ENCODE measurements at regions not wholly inside any gene's neighbourhood (a gene's known extent, or its start where the extent isn't known, plus 50 kb on each side); places are given as distances from the start of the nearest gene placed in this dataset.

DNA sequence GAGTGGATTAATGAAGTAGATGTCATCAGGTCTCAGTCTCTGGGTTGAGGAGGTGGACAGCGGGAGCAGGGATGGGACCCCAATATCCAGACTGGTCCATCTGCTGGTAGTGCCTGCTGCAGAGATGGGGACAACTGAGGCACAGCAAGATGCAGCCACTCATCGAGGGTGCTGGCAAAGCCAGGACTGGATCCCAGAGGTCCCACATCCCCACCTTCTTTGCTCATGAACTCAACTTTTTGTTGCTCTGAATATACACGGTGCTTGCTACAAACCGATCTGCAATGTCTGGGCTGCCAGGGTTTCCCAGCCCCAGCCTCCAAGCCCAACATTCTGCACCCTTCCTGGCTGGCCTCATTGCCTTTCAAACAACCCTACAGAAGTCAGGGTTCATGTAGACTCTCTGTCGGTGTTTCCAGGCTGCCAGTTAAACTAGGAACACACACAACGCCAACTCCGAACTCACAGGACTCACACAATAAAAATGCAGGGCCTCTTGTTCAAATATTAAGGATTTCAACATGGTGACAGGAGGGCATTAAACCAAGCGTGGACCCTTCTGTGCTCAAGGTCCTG lies 168.2 kb downstream of the MN1 start:
- DNase-seq = no peak

DNA sequence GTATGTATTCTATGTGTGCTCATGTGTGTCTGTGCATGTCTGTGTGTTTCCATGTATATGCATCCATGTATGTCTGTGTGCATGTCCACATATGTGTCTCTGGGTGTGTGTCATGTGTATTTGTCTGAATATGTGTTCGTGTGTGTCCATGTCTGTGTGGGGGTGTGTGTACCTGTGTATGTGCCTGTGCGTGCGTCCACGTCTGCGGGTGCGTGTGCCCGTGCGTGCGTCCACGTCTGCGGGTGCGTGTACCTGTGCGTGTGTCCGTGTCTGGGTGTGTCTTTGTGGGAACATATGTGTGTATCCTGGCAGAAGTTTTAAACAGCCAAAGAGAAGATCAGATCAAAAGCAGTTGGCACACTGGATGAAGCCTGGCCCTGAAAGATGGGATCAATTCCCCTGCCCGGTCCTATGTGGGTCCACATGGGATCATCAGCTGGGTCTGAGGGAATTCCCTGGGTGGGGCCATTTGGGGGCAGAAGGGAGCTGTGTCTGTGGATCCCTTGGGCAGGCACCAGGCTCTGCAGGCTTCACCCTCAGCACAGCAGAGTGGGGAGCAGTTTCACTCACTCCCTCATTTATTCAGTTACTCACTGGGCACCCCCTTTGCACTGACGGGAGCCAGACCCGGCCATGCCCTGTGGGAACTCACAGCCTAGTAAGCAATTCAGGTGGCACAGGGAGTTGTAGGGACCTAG lies 167.4 kb downstream of the MN1 start:
- no peak for DNase-seq

DNA sequence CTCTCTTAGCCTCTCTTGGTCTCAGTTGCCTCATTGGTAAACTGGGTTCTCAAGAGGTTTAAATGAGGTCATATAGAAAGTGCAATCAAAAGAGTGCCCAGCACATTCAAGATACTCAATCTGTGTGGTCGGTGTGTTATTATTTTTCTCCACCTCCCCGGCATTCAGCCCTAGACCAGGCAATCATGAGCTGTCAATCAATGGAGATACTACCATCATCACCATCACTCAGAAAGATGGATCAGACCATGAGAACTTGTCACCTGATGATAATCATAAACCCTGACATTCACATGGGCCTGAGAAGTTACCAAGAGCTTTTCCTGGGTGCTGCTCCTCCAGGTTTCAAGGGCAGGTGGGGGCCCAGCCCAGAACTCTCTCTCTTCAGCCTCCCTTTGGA lies 166.1 kb downstream of the MN1 start:
- DNase-seq = no peak

DNA sequence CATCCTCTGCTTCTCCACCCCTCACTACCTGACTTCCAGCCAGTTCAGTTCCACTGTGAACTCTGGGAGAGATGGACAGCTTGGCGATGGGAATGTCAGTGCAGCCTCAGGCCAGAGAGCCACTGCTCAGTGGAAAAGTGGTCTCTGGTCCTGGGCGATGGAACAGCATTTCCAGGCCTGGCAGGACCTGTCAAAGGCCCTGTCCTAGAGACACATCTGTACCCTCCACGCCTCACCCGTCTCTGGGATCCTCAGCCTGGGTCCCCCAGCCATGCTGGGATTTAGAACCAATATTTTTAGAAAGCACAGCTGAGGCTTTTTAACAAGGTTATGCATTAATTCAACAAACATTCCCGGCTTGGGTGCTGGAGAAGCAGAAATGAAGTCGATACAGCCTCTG lies 165.7 kb downstream of the MN1 start:
- no peak for DNase-seq

DNA sequence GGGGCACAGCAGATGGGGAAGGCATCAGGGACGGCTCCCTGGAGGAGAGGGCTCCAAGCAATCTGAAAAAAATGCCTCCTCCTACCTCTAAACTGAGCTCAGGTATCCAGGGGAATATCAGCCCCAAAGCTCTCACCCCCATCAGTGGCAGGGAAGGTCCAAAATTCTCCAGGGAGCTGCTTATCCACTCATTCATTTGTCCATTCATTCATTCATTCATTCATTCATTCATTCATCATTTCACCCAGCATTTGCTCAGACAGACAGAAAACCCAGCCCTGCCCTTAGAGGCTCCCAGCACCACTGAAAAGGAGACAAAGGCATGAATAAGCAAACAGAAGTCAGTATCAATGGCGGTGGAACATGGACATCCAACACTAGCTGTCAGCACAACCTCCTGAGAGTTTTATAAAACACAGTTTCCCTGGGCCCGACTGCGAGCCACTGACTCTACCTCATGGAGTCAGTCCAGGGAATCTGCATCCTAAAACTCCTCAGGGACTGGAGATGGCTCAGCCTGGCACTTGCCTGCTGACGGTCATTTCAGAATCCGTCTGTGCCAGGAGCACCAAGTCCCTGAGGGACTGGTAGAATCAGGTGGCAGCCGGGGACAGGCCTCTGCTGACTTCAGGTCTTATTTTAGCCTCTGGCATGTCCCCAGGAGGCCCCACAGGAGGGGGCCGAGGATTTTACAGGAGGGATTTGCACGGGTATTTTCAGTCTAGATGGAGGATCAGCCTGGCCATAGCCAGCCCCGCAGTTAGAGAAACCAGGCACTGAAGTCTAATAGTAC lies 164.6 kb downstream of the MN1 start:
- no peak for DNase-seq

DNA sequence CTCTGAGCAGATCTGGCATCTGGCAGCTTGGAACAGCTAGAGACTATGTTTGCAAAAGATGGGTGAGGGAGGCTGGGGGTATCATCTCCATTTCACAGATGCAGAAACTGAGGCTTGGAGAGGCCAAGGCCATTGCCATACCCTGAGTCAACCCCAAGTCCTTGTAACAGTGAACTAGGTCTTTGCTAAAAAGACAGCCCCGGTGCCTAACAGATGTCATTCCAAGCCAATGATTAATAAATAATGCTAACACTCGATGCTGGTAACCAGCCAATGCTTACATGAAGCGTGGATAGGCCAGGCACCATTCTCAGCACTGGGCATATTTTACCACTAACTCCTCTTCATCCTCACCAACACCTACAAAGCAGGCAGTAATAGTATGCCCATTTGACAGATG lies 164.0 kb downstream of the MN1 start:
- no peak for DNase-seq

DNA sequence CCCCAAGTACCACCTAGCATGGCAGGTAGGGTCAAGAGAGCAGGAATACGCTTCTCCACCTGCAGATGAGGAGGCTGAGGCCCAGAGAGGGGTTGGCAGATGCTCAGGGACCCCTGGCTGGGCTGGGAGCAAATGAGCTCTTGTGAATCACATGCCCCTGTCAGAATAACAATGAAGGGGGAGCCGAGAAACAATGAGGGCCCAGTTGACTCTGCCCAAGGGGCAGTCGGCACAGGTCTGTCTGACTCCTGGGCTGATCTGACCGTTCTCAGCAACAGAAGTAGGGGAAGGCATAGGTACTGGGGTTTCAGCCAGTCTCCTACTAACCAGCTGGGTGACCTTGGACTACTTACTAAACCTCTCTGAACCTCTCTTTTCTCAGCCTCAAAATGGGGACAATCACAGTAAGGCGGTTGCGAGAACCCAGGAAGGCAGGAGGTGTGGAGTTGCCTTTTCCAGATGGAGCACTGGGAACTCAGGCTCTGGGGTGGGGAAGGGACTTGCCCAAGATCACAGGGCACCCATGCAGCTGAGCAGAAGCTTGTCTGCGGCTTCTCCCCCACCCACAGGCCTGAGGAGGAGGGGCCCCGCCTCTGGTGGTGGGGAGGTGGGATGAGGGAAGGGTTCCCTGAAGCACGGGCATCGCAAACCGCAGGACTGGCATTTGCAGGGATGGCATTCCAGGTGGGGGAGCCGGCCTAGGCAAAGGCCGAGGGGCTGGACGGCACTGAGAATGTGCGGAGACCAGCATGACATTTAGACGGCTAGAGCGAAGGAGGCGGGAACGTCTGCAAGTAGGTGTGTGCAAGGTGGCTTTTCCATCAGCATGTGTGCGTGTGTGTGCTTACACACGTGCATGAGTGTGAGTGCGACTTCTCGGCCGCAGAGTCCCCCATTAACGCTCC lies 163.0 kb downstream of the MN1 start:
- DNase-seq = no peak

DNA sequence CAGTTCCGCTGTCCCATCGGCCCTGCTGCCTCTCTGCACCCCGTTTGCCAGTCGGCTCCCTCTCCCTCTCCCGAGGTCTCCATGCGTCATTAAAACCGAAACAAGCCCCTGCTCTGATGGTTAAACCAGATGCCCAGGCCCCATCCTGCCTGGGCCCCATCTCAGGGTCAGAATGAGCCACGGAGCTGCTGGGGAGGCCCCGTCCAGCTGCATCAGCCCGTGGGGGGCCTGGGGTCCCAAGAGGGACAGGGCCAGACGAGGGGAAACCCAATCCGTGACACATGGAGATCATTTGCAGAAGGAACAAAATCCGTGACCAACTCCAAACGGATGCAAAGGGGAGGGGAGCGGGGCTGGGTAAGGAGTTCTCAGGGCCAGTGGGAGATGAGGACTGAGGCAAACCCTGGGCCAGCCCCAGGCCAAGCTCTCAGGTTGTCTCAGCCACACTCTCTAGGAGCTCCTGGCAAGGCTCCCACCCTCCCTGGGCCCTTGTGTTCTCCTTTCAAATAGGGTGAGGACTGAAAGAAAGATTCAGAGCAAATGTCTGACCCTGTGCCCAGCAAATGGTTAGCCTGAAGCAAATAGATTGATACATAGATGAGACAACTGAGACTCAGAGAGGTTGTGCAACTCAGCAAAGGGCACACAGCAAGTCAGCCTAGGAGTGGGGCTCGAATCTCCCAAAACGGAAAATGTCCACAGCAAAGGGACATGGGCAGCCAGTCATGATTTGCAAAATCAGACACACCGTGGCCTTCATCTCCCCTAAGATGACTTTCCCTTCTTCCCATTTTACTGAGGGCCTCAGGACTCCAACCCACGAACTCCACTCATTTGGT lies 162.1 kb downstream of the MN1 start:
- DNase-seq = no peak

DNA sequence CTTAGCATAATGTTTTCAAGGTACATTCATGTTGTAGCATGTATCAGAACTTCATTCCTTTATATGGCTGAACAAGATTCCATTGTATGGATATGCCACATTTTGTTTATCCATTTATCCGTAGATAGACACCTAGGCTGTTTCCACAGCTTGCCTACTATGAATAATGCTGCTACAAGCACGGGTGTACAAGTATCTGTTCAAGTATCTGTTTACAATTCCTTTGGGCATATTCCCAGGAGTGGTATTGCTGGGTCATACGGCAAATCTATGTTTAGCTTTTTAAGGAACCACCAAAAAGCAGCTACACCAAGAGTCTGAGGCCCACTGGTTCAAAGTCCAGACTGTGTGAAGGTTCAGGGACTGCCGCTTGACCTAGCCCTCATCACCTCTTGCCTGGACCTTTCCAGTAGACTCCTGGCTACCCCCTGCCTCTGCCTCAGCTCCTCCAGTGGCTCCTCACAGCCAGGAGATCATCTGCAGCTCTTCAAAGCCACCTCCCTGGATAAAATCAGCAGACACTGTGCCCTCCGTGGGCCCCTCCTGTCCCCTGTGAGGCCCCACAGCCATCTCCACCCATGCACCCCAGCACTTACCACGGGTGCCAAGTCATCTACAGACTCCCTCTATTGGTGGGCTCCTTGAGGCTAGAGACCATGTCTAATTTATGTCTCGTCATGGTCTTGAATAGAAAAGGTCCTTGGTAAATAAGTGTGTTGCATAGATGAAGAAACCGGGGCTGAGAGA lies 160.3 kb downstream of the MN1 start:
- no peak for DNase-seq

DNA sequence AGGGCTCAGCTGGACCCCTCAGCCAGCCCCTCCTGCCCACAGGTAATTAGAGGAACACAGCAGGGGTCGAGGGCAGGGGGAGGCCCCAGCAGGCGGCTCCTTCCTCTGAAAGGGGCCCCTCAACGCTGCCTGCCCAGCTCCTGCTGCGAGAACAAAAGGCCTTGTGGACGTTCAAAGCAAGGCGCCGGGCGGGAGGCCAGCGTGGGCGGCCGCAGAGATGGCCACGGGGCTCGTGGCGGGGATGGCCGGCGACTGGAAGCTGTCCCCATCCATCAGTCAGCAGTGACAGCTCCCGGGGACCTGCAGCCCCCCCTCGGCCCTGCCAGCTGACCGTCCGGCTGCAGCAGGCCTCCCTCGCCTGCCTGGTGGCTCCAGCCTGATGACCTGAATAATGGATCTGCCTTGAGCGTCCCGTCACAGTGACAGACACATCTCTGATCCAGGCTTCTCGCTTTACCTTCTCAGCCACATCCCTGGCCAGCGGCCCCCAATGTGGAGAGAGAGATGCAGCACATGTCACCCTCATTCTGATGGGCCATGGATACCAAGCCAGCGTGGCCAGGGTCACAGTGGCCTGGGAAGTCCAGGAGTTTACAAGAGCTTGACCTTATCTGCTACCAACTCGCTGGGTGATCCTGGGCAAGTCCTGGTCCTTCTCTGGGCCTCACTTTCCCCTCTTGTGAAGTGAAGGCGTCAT lies 159.3 kb downstream of the MN1 start:
- DNase-seq = no peak

DNA sequence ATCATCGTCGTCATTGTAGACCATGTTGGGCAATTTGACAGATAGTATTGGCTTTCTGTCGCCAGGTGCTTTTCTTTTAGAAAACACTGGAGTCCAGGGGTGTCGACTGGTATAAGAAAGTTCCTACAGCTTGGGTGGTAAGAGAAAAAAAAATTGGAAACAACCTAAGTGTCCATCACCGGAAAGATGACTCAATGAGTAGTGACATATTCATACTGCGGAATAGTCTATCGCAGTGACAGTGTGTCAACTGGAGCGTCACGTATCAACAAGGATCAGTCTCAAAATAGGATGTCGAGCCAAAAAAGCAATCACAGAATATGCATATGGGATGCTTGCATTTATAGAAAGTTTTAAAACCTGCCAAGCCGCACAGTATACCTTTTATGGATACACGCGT lies 157.6 kb downstream of the MN1 start:
- no peak for DNase-seq

DNA sequence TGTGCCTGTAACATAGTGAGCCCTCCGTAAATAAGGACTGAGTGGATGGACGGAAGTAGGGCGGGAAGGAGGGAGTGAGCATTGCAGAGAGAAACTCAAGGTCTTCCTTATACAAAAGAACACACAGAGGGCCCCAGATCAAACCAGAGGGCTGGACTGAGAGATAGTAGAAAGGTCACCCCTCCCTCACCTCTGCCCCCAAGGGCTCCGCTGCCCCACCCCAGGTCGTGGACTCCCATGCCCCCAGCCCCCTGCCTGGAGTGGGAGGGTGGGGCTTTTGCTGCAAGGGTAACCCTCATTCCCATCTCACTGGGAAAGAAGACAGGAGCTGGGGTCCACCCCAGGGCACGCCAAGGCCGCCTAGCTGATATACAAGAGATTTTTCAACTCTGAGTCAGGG lies 157.0 kb downstream of the MN1 start:
- DNase-seq = no peak

DNA sequence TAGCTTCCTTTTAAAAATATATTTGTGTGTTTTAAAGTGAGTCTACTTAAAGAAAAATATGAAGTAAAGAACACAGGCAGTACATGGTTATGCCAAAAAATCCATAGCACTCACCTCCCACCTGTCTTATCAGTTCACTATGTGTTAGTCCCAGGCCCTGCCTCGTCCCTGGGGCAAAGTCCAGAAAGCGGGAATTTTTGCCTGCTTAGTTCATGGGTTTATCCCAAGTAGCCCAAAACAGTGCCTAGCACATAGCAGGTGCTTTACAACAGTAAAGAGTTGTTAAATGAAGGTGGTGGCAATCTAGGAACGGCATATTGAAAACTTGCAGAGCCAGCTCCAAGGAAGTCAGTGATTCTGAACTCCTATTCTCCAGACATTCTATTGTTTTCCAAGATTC lies 154.0 kb downstream of the MN1 start:
- DNase-seq = no peak

DNA sequence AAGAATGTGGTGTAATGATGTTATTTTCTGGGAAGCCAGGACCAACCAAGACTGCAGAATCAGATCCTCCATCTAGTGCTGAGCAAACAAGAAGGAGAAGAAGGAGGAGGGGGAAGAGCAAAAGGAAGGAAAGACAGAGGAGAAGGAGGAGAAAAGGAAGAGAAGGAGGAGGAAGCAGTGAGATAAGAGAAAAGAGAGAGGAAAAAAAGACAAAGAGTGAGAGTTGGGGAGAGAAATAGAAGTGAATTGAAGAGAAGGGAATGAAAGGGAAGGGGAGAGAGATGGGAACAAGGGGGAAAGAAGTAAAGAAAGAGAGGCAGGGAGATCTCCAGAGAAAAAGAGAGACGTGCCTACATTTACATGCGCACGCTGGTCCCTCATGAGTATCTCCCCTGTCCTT lies 153.5 kb downstream of the MN1 start:
- no peak for DNase-seq

DNA sequence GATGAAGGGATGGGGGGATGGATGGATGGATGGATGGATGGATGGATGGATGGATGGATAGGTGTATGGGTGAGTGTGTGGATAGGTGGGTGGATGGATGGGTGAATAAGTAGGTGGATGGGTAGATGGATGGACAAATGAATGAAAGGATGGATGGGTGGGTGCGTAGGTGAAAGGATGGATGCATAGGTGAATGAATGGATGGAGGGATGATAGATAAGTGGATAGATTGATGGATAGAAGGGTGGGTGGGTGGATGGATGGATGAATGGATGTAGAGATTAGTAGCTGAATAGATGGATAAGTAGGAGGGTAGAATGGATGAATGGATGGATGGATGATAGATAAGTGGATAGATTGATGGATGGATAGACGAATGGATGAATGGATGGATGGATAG lies 152.7 kb downstream of the MN1 start:
- DNase-seq = no peak

DNA sequence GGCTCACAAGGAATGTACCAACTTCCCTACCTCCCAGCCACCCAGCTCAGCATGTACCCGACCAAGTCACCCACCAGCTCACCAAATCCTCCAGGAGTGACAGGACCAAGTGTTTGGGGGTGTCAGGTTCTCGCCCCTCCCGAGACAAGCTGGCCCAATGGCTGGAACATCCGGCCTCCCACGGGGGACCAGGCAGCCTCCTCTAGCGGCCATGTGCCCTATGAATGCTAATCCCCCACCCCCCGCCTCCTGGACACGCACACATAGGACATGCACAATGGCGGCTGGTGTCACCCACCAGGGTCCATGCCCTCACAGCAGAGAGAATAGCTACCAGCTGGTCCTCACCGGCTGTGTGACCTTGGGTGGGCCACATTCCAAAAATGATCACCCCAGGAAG lies 151.0 kb downstream of the MN1 start:
- no peak for DNase-seq

DNA sequence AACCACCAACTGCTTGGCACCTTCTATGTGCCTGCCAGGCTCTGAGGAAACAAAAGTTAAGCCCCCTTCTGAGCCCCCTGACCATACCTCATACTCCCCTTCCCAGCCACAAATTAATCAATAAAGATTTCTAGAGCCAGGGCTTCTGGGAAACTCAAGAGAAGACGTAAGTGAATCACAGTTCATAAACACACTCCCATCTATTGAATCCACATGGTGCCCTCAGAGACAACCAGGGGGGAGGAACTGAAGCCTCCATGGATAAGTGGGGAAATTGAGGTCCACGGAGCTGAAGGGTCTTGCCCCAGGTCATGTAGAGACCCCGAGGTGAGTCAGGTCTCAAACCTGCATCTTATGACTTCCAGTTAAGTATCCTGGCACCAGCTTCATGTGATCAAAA lies 150.6 kb downstream of the MN1 start:
- no peak for DNase-seq

DNA sequence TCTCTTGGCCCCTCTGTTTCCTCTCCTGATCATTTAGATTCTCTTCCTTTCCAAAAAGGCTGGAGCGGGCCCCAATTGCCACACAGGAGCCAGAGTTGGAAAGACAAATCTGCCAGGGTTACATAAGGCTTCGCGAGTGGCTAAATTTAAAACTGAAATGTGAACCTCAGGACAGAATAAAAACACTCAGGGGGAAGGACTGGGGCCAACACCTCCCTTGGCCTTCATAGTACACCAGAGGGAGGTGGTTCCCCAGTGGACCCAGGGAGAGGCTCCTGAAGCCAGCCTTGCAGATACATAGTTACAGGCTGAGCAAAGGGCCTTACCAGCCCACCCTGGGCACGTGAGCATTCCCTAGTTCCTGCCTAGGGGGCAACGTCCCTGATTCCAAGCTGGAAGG lies 150.1 kb downstream of the MN1 start:
- no peak for DNase-seq

DNA sequence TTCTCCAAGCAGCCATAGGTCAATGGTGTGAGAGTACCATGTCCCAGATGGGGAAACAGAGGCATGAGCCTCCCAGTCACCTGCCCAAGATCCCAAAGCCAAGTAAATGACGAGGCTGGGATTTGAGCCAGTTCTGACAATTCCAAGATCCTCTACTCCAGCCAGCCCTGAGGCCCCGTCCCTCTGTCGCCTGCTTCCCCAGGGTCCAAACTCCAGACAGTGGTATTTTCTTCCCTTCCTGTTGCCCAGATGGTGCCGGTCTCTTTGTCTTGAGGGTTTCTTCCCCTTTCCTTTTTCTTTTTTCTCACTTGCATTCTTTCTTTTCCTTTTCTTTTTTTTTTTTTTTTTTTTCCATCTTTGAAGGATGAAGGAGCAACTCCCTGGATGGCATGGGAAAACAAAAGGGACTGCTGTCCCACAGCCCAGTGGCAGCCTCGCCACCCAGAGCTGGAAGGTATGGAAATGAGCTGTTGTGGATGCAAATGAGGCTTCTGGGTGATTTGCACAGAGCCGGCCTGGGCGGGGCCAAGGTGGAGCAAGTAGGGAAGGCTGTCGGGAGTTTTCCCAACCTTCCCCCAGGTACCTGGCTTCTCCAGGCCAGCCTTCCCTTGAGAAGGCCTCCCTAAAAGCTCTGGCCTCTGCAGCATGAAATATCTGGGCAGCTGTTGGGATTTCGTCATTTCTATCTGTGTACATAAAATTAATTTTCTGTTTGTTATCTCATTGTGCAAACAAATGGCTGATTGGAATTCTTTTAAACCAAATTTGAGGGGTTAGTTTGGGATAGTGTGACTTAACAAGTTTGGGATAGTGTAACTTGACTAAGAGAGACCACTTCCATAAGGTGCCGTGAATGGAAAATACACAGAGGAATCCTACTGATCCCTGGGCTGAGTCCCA lies 146.8 kb downstream of the MN1 start:
- DNase-seq = no peak

All from suppressor macrophage treated with lipopolysaccharide for 1 hour (primary cell).